HCT116 (cell line): ENCODE measurements at regions not wholly inside any gene's neighbourhood (a gene's known extent, or its start where the extent isn't known, plus 50 kb on each side); places are given as distances from the start of the nearest gene placed in this dataset.

Experiments used
- CTCF ChIP-seq, 3 experiments: fragments of 200-600 bp in 1 of 3; sonication (generic) in 1 of 3; IDR thresholded peaks in 2 of 3; conservative IDR thresholded peaks in 1 of 3; 2 replicates each; pipeline ENCODE4 v1.5.1; 2012 to 2017; ENCODE audit warnings: low read depth in 2 of 3, low read length in 2 of 3, antibody characterized with exemption in 1 of 3, borderline replicate concordance in 1 of 3, control low read depth in 1 of 3, mild to moderate bottlenecking in 1 of 3, mixed read lengths in 1 of 3, mixed run types in 1 of 3, moderate library complexity in 1 of 3; ENCODE audit not compliant: insufficient read depth in 1 of 3
- EZH2phosphoT487 ChIP-seq: fragments of 200-600 bp; IDR thresholded peaks from 2 replicates; pipeline ENCODE4 v1.6.1; 2018; ENCODE audit warnings: antibody characterized with exemption, borderline replicate concordance
- MAX ChIP-seq: IDR thresholded peaks from 2 replicates; pipeline ENCODE4 v1.6.1; 2012
- POLR2A ChIP-seq: IDR thresholded peaks from 2 replicates; pipeline ENCODE4 v1.7.0; 2011; ENCODE audit warnings: borderline replicate concordance; ENCODE audit not compliant: insufficient read depth, insufficient read length; ENCODE audit errors: extremely low read depth
- POLR2AphosphoS5 ChIP-seq: IDR thresholded peaks from 2 replicates; pipeline ENCODE4 v1.6.1; 2011; ENCODE audit warnings: mild to moderate bottlenecking, low read depth, low read length, moderate library complexity
- TCF7L2 ChIP-seq: IDR thresholded peaks from 2 replicates; pipeline ENCODE4 v1.7.0; 2011; ENCODE audit warnings: borderline replicate concordance, inconsistent platforms; ENCODE audit not compliant: insufficient read depth, insufficient read length; ENCODE audit errors: extremely low read depth
- YY1 ChIP-seq: IDR thresholded peaks from 2 replicates; pipeline ENCODE4 v1.6.1; 2011; ENCODE audit warnings: low read length, low read depth, moderate library complexity, mild to moderate bottlenecking; ENCODE audit not compliant: insufficient replicate concordance; ENCODE audit errors: extremely low read depth

GRCh38 chr4:78722320-78722719 lies 53.8 kb upstream of the BMP2K start:
- TF ChIP-seq CTCF (IDR thresholded peaks at IDR 0.05 in 2 of 3, conservative IDR thresholded peaks at IDR 0.05 in 1 of 3; ENCODE audit: borderline replicate concordance in 1 of 3, insufficient read depth in 1 of 3, low read depth in 2 of 3, low read length in 2 of 3) (no peak), MAX (no peak), POLR2A (no peak), POLR2AphosphoS5 (no peak), YY1 (no peak), TCF7L2 (no peak), EZH2phosphoT487 (no peak)
